ENCODE measurements at regions not wholly inside any gene's neighbourhood (a gene's known extent, or its start where the extent isn't known, plus 50 kb on each side); places are given as distances from the start of the nearest gene placed in this dataset.
A peak's percentile ranks its signal among the peaks of the same experiment; 100 is the strongest.

DNA sequence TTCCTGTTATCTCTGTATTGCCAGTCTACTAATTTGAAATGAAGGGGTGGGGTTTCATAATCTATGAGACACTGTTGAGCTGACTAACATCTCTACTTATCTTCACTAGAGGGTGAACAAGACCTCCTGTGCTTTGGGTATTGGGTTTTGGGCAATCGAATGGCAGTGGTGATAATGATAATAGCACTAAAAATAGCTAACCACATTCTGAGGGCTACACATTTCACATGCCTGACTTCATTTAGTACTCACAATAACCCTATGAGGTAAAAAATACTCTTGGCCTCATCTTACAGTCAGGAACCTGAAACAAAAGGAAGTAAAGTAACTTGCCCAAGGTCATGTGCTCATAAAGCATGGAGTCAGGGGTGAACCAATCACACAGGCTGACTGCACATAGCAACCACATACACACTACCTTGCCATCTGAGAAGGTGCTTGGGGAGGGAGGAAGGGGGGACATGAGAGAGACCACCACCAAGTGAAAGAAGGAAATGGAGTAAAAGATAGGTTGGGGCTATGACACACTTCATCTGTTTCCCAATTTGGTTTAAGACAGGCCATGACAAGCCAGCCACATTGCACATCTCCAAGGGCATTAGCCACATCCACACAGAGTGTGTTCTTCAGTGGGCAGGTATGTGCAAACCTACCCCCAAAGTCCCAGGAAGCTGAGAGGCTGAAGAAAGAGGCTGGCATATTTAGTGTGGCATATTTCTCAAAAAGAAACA is 387.6 kb upstream of the DDI1 start:
- TF ChIP-seq POLR2AphosphoS5 (IDR thresholded peaks at IDR 0.05; ENCODE audit: low read depth, low read length): no peak
- 0 out of 2 replicates have a peak, but pooled peaks have one; percentile 11 for TF ChIP-seq POLR2A (IDR thresholded peaks at IDR 0.05; ENCODE audit: low read depth, low read length)

Data from GM12892 (cell line).